ENCODE measurements at regions not wholly inside any gene's neighbourhood (a gene's known extent, or its start where the extent isn't known, plus 50 kb on each side); places are given as distances from the start of the nearest gene placed in this dataset.
A peak's percentile ranks its signal among the peaks of the same experiment; 100 is the strongest.

DNA sequence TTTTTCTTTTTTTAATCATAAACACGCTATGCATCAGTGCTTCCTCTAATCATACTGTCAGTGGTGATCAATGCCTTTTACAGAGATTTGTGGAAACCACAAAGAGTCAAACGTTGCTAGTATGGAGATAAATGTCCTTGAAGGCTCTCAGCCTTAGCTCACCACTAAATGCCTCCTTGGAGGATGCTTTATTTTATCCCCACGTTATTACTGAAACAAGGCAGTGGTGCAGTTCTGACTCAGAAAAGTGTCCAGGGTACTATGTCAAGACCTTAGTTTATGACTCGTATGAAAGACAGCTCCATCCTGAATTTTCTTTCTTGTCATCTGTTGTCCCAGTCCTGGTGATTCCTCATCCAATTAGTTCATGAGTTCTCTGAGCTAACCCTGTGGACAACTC is 1146.7 kb downstream of the IGSF11 start:
- H3K4me1 ChIP-seq (ENCODE audit: insufficient read depth): peaks cover 5% of the 10 kb centered on the region
- no peak overlapping the region for H3K27ac ChIP-seq
- H3K9ac ChIP-seq: no peak overlapping the region
- H3F3A ChIP-seq (ENCODE audit: insufficient read depth): peaks cover 11% of the 10 kb centered on the region; the same call in 1 of the 2 replicates
- no peak overlapping the region for H3K4me2 ChIP-seq (ENCODE audit: unreplicated experiment)
- H3K79me2 ChIP-seq (ENCODE audit: insufficient read depth): no peaks in the 10 kb centered on the region
- peak; percentile 35 for DNase-seq
- TF ChIP-seq EZH2phosphoT487 (IDR thresholded peaks at IDR 0.05; ENCODE audit: insufficient read depth, low read depth): no peak
- TF ChIP-seq EZH2 (IDR thresholded peaks at IDR 0.05; ENCODE audit: insufficient read depth, poor library complexity, severe bottlenecking): no peak
- H3K36me3 ChIP-seq (ENCODE audit: low read depth): no peaks in the 10 kb centered on the region
- H3K9me2 ChIP-seq (ENCODE audit: insufficient read depth): no peaks in the 10 kb centered on the region
- no peaks in the 10 kb centered on the region for H3K27me3 ChIP-seq (replicated peaks; ENCODE audit: insufficient read depth)
- no peak overlapping the region for H3K4me3 ChIP-seq
- 24 to 26% methylated on average over 4 of the region's 4 CpGs for WGBS, 2 experiments (ENCODE audit: low coverage in 1 of 2, low lambda C conversion rate in 2 of 2, missing lambda C conversion rate in 2 of 2)
- in situ Hi-C loops (cut with MboI): no loop called here
- H3K9me3 ChIP-seq (ENCODE audit: low read depth): no peaks in the 10 kb centered on the region
- no peaks in the 10 kb centered on the region for H4K20me1 ChIP-seq (ENCODE audit: insufficient read depth)
- no peak overlapping the region for H2AFZ ChIP-seq

DNA sequence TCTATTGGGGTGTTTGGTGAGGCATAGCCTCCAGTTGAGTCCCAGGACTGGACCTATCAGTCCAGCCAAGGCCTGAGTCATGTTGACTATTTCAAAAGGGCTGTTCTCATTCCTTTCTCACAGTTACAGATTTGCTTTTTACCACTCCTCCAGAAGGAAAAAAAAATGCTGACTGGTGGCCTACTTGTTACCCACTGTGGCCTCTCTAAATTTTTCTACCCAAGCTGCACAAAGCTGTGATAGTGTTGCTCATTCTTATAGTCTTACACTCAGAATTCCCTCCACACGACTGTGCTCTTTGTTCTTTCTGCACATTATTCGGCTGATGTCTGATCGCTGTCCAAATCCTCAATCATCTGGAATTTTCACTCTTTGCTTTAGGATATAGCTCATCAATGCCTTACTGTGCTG is 1142.2 kb downstream of the IGSF11 start:
- Histone ChIP-seq H3K9me3 (ENCODE audit: low read depth) (no peaks in the 10 kb centered on the region), H3K9me2 (ENCODE audit: insufficient read depth) (no peaks in the 10 kb centered on the region), H3K4me3 (peak overlapping the region; percentile 46; the same call in 1 of the 2 replicates), H3K36me3 (ENCODE audit: low read depth) (no peaks in the 10 kb centered on the region), H2AFZ (no peak overlapping the region), H3K79me2 (ENCODE audit: insufficient read depth) (no peaks in the 10 kb centered on the region), H3K27me3 (replicated peaks; ENCODE audit: insufficient read depth) (no peaks in the 10 kb centered on the region), H3K4me1 (ENCODE audit: insufficient read depth) (peaks cover 17% of the 10 kb centered on the region), H3F3A (ENCODE audit: insufficient read depth) (peaks cover 15% of the 10 kb centered on the region; the same call in 1 of the 2 replicates), H3K4me2 (ENCODE audit: unreplicated experiment) (peak overlapping the region; percentile 69), H3K9ac (peak overlapping the region; percentile 17), H4K20me1 (ENCODE audit: insufficient read depth) (no peaks in the 10 kb centered on the region), H3K27ac (peak overlapping the region; percentile 57)
- in situ Hi-C loops (cut with MboI): no loop called here
- peak; percentile 89 for DNase-seq
- TF ChIP-seq EZH2phosphoT487 (IDR thresholded peaks at IDR 0.05; ENCODE audit: insufficient read depth, low read depth): no peak
- TF ChIP-seq EZH2 (IDR thresholded peaks at IDR 0.05; ENCODE audit: insufficient read depth, poor library complexity, severe bottlenecking): no peak
- 23 to 26% methylated on average over 3 of the region's 3 CpGs for WGBS, 2 experiments (ENCODE audit: low coverage in 1 of 2, low lambda C conversion rate in 2 of 2, missing lambda C conversion rate in 2 of 2)

- H3K27ac ChIP-seq: peak overlapping the region; percentile 57
- H3K9ac ChIP-seq: peak overlapping the region; percentile 17
- H3K4me2 ChIP-seq (ENCODE audit: unreplicated experiment): peak overlapping the region; percentile 69
- DNase-seq: peak; percentile 48
- no peaks in the 10 kb centered on the region for H3K9me3 ChIP-seq (ENCODE audit: low read depth)
- no peaks in the 10 kb centered on the region for H3K79me2 ChIP-seq (ENCODE audit: insufficient read depth)
- TF ChIP-seq EZH2phosphoT487 (IDR thresholded peaks at IDR 0.05; ENCODE audit: insufficient read depth, low read depth) (no peak), EZH2 (IDR thresholded peaks at IDR 0.05; ENCODE audit: insufficient read depth, poor library complexity, severe bottlenecking) (no peak)
- H3K4me3 ChIP-seq: peak overlapping the region; percentile 46
- 0 out of 2 replicates have a peak overlapping the region, but pooled peaks have one; percentile 7 for H2AFZ ChIP-seq
- H3K4me1 ChIP-seq (ENCODE audit: insufficient read depth): peaks cover 17% of the 10 kb centered on the region
- no peaks in the 10 kb centered on the region for H3K9me2 ChIP-seq (ENCODE audit: insufficient read depth)
- no peaks in the 10 kb centered on the region for H3K27me3 ChIP-seq (replicated peaks; ENCODE audit: insufficient read depth)
- H3K36me3 ChIP-seq (ENCODE audit: low read depth): no peaks in the 10 kb centered on the region
- in situ Hi-C loops (cut with MboI): no loop called here
- H4K20me1 ChIP-seq (ENCODE audit: insufficient read depth): no peaks in the 10 kb centered on the region
- H3F3A ChIP-seq (ENCODE audit: insufficient read depth): peaks cover 15% of the 10 kb centered on the region; the same call in 1 of the 2 replicates
These were observed 1141.6 kb downstream of the IGSF11 start for GRCh38 chr3:117893001-117893400.

DNA sequence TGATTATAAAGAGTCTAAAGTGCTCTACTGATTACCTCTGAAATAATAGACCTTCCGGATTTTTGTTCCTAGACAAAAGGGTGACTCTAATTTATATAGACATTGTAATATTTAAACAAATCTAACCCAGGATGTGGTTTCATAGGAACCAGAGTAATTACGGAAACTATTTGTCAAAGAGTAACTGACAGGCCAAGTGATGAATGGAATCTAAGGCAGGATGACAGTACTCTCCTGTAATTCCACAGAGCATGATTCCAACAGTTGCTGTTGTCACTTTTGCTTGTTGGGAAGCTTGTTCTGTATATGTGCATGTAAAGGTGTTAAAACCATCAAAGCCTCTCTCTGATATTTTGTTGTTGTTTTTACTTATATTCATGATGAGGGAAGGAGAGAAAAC is 1141.0 kb downstream of the IGSF11 start:
- H3K9ac ChIP-seq: no peak overlapping the region
- peaks cover 15% of the 10 kb centered on the region; the same call in 1 of the 2 replicates for H3F3A ChIP-seq (ENCODE audit: insufficient read depth)
- no peaks in the 10 kb centered on the region for H3K27me3 ChIP-seq (replicated peaks; ENCODE audit: insufficient read depth)
- 0 out of 2 replicates have a peak overlapping the region, but pooled peaks have one; percentile 7 for H2AFZ ChIP-seq
- no peaks in the 10 kb centered on the region for H3K36me3 ChIP-seq (ENCODE audit: low read depth)
- 70 to 75% methylated on average over 2 of the region's 2 CpGs for WGBS, 2 experiments (ENCODE audit: low coverage in 1 of 2, low lambda C conversion rate in 2 of 2, missing lambda C conversion rate in 2 of 2)
- no peaks in the 10 kb centered on the region for H3K9me2 ChIP-seq (ENCODE audit: insufficient read depth)
- peaks cover 17% of the 10 kb centered on the region for H3K4me1 ChIP-seq (ENCODE audit: insufficient read depth)
- no peak for TF ChIP-seq EZH2phosphoT487 (IDR thresholded peaks at IDR 0.05; ENCODE audit: insufficient read depth, low read depth)
- no peak for TF ChIP-seq EZH2 (IDR thresholded peaks at IDR 0.05; ENCODE audit: insufficient read depth, poor library complexity, severe bottlenecking)
- H3K79me2 ChIP-seq (ENCODE audit: insufficient read depth): no peaks in the 10 kb centered on the region
- no peak overlapping the region for H3K27ac ChIP-seq
- no peaks in the 10 kb centered on the region for H3K9me3 ChIP-seq (ENCODE audit: low read depth)
- no peaks in the 10 kb centered on the region for H4K20me1 ChIP-seq (ENCODE audit: insufficient read depth)
- peak overlapping the region; percentile 46; the same call in 1 of the 2 replicates for H3K4me3 ChIP-seq
- peak overlapping the region; percentile 69 for H3K4me2 ChIP-seq (ENCODE audit: unreplicated experiment)
- DNase-seq: peak; percentile 14
- in situ Hi-C loops (cut with MboI): no loop called here

Measured in GM23248 (cell line).